ENCODE measurements at regions not wholly inside any gene's neighbourhood (a gene's known extent, or its start where the extent isn't known, plus 50 kb on each side); places are given as distances from the start of the nearest gene placed in this dataset.

- Histone ChIP-seq H3K4me2 (ENCODE audit: low read depth, low read length) (no peak overlapping the region), H3K4me1 (ENCODE audit: low read length) (no peaks in the 10 kb centered on the region), H2AFZ (ENCODE audit: low read length) (no peak overlapping the region), H3K9me3 (replicated peaks; ENCODE audit: insufficient read depth, low read length) (no peaks in the 10 kb centered on the region), H3K4me3 (ENCODE audit: low read length) (no peak overlapping the region), H3K36me3 (replicated peaks; ENCODE audit: insufficient read depth, low read length) (no peaks in the 10 kb centered on the region), H3K9ac (ENCODE audit: low read length) (no peak overlapping the region), H3K79me2 (ENCODE audit: low read length) (no peaks in the 10 kb centered on the region), H3K27me3 (replicated peaks; ENCODE audit: insufficient read depth, low read length) (no peaks in the 10 kb centered on the region), H3F3A (ENCODE audit: insufficient read depth, low read length) (no peaks in the 10 kb centered on the region), H3K9me2 (replicated peaks; ENCODE audit: insufficient read depth, low read length) (no peaks in the 10 kb centered on the region), H4K20me1 (ENCODE audit: insufficient read depth, low read length) (no peaks in the 10 kb centered on the region), H3K27ac (ENCODE audit: low read length) (no peak overlapping the region)
- TF ChIP-seq EZH2 (optimal IDR thresholded peaks at IDR 0.05; ENCODE audit: low read depth, low read length) (no peak), EZH2phosphoT487 (IDR thresholded peaks at IDR 0.05; ENCODE audit: low read length) (no peak), CTCF (IDR thresholded peaks at IDR 0.05; ENCODE audit: low read length) (no peak)
- no peak for DNase-seq
Observed at GRCh38 chr13:33694546-33694945, 123.4 kb upstream of the RFC3 start.

- Histone ChIP-seq H4K20me1 (ENCODE audit: insufficient read depth, low read length) (no peaks in the 10 kb centered on the region), H3F3A (ENCODE audit: insufficient read depth, low read length) (no peaks in the 10 kb centered on the region), H2AFZ (ENCODE audit: low read length) (no peak overlapping the region), H3K4me1 (ENCODE audit: low read length) (no peaks in the 10 kb centered on the region), H3K9me3 (replicated peaks; ENCODE audit: insufficient read depth, low read length) (no peaks in the 10 kb centered on the region), H3K27ac (ENCODE audit: low read length) (no peak overlapping the region), H3K4me3 (ENCODE audit: low read length) (no peak overlapping the region), H3K36me3 (replicated peaks; ENCODE audit: insufficient read depth, low read length) (no peaks in the 10 kb centered on the region), H3K9me2 (replicated peaks; ENCODE audit: insufficient read depth, low read length) (no peaks in the 10 kb centered on the region), H3K9ac (ENCODE audit: low read length) (no peak overlapping the region), H3K27me3 (replicated peaks; ENCODE audit: insufficient read depth, low read length) (no peaks in the 10 kb centered on the region), H3K4me2 (ENCODE audit: low read depth, low read length) (no peak overlapping the region), H3K79me2 (ENCODE audit: low read length) (no peaks in the 10 kb centered on the region)
- TF ChIP-seq EZH2 (optimal IDR thresholded peaks at IDR 0.05; ENCODE audit: low read depth, low read length) (no peak), CTCF (IDR thresholded peaks at IDR 0.05; ENCODE audit: low read length) (no peak), EZH2phosphoT487 (IDR thresholded peaks at IDR 0.05; ENCODE audit: low read length) (no peak)
- no peak for DNase-seq
Observed at GRCh38 chr13:33696530-33696929, 121.4 kb upstream of the RFC3 start.

- no peaks in the 10 kb centered on the region for H3F3A ChIP-seq (ENCODE audit: insufficient read depth, low read length)
- H3K36me3 ChIP-seq (replicated peaks; ENCODE audit: insufficient read depth, low read length) = no peaks in the 10 kb centered on the region
- no peak for DNase-seq
- no peaks in the 10 kb centered on the region for H3K27me3 ChIP-seq (replicated peaks; ENCODE audit: insufficient read depth, low read length)
- no peak overlapping the region for H3K4me2 ChIP-seq (ENCODE audit: low read depth, low read length)
- H3K9ac ChIP-seq (ENCODE audit: low read length) = no peak overlapping the region
- H4K20me1 ChIP-seq (ENCODE audit: insufficient read depth, low read length) = no peaks in the 10 kb centered on the region
- H3K4me1 ChIP-seq (ENCODE audit: low read length) = no peaks in the 10 kb centered on the region
- no peaks in the 10 kb centered on the region for H3K9me2 ChIP-seq (replicated peaks; ENCODE audit: insufficient read depth, low read length)
- H2AFZ ChIP-seq (ENCODE audit: low read length) = no peak overlapping the region
- no peak overlapping the region for H3K4me3 ChIP-seq (ENCODE audit: low read length)
- H3K79me2 ChIP-seq (ENCODE audit: low read length) = no peaks in the 10 kb centered on the region
- H3K9me3 ChIP-seq (replicated peaks; ENCODE audit: insufficient read depth, low read length) = no peaks in the 10 kb centered on the region
- no peak overlapping the region for H3K27ac ChIP-seq (ENCODE audit: low read length)
- no peak for TF ChIP-seq CTCF (IDR thresholded peaks at IDR 0.05; ENCODE audit: low read length)
- TF ChIP-seq EZH2 (optimal IDR thresholded peaks at IDR 0.05; ENCODE audit: low read depth, low read length) = no peak
- TF ChIP-seq EZH2phosphoT487 (IDR thresholded peaks at IDR 0.05; ENCODE audit: low read length) = no peak
Observed at GRCh38 chr13:33697926-33698325, 120.0 kb upstream of the RFC3 start.
